G401.6 (cell line): ENCODE measurements at regions not wholly inside any gene's neighbourhood (a gene's known extent, or its start where the extent isn't known, plus 50 kb on each side); places are given as distances from the start of the nearest gene placed in this dataset.
A peak's percentile ranks its signal among the peaks of the same experiment; 100 is the strongest.
"Not testable (repeated sequence)": the region's sequence is repeated elsewhere in the genome, so short reads cannot be mapped to it uniquely, and the experiment has no call there.

Experiments used
- FAIRE-seq: peaks from 2 replicates; lab custom pipeline; 2012; peaks lifted over from hg19 to GRCh38; lab: Jason Lieb, UNC

DNA sequence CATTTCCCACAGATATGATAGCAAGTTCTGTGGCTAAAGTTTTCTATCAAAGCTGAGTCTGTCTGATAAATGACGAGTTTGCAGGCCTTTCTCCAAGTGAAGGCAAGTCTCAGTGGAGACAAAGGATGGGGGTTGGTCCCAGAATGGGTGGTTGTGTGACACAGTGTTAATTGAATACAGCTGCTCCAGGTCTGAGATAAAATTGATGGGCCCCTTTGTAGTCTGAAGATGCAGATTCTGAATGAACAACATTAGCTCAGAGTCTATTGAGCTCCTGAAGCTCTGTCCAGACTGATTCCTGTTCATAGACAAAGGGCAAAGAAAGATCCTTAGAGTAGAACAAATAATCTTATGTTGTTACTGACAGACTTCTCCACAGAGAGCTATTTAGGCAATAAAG, 296.9 kb upstream of the CYRIA start:
- no peak for FAIRE-seq

DNA sequence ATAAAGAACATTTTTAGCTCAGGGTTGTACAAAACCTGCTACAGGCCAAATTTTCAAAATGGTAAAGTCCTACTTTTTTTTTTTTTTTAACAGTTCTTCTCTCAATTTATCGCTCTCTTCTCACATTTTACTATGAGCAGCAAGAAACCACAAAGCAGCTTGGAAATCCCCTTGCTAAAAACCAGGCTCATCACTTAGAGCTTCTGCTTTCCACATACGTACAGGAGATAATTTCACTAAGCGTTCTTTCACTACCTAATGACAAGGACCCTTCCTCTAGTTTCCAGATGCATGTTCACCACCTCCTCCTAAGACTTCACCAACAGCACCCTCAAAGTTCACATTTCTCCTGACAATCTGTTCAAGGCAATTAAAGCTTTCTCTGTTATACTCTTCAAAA, 294.9 kb upstream of the CYRIA start:
- FAIRE-seq, result no peak

DNA sequence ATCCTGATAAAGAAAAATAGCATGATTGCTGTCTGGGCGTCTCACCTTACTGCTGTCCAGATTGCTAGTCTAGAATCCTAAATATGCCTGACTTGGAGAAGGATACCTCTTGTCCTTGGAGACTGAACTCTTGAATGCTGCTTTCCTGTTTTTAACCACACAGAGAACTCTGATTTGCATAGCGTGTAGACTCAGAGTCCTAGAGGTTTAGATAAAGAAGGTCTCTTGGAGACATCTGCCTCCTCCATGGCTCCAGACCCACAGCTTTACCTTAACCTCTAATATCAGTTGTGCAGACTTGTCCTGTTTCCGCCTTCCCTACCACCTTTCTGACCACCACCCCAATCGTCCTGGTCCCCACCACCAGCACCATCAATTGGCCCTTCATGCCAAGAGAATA, 292.6 kb upstream of the CYRIA start:
- FAIRE-seq, result no peak

DNA sequence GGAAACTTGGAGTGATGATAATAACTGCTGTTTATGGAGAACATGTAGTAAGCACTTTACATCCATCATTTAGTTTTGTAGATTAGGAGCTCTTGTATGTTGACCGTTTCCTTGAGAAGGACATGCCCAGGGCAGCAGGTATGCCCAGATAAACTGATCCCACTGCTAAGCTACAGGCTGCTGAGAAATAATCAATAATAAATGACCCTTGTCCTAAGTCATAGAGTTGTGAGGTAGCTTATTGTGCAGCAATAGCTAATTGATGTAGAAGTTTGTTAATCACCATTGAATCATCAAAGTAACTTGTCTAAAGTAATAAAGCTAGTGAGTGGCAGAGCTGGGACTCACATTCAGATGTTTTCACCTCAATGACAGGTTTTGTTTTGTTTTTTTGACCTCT, 287.2 kb upstream of the CYRIA start:
- no peak for FAIRE-seq

DNA sequence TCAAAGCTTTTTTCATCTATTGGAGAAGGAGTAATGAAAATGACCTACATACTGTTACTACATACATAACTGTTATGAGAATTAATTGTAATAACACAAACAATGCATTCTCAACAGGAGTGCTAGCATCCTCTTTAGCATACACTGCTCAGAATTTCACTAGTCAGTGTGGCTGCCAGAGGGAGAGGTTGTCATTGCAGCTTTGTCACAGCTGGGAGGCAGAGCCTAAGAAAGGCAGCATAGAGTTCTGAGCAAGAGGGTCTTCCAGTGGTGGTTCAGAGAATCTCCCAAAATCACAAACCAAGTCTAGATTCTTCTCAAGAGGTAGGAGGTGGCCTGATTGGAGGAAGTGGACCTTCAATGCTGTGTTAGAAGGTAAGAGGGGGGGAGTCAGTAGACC, 286.7 kb upstream of the CYRIA start:
- FAIRE-seq, result no peak

DNA sequence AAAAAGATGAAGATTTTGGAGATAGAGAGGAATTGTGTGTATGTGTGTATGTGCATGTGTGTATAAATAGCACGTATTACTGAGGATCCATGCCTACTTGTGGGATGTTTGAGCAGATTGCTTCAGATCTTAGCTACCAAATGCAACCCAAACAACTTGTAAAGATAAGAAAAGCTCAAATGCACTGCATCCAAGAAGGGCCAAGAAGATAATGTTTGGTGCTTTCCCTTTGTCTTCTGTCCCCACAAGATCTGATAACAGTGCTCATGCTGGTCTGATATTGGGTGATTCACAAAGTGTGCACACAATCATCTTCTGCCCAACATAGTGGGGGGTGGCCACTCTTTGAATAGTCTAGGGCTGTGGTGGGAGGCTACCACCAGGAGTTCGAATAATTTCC, 284.8 kb upstream of the CYRIA start:
- no peak for FAIRE-seq

DNA sequence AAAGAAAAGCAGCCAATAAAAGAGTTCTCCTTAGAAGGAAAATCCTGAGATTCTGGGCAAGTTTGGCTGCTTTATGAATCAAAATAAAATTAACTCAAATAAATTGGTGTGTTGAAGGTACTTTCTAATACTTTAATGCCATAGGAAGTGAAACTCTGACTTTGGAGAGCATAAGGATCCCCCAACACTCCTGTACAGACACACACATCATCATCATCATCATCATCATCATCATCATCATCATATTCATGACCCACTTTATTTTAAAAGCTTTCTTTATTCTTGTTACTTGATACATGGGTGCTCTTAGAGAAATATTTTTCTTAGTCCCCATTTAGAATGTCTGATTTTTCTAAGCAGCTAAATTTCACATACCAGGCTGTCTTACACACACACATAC, 283.1 kb upstream of the CYRIA start:
- no peak for FAIRE-seq

DNA sequence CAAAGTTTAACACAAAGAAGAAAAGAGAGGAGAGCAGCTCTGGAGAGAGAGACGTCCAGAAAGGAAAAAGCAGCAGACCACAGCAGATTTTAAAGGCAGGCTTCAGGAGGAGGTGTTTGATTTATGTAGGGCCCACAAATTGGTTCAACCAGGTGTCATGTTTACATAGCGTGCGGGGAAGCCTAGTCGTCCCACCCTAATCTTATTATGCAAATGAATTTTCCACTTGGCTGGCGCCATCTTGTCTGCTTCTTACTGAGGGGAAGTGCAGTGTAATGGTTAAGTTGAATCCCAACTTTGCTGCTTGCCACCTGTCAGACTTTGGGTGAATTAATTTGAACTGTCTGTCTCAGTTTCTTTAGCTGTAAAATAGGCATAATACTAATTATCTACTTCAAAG, 282.4 kb upstream of the CYRIA start:
- FAIRE-seq, result no peak

DNA sequence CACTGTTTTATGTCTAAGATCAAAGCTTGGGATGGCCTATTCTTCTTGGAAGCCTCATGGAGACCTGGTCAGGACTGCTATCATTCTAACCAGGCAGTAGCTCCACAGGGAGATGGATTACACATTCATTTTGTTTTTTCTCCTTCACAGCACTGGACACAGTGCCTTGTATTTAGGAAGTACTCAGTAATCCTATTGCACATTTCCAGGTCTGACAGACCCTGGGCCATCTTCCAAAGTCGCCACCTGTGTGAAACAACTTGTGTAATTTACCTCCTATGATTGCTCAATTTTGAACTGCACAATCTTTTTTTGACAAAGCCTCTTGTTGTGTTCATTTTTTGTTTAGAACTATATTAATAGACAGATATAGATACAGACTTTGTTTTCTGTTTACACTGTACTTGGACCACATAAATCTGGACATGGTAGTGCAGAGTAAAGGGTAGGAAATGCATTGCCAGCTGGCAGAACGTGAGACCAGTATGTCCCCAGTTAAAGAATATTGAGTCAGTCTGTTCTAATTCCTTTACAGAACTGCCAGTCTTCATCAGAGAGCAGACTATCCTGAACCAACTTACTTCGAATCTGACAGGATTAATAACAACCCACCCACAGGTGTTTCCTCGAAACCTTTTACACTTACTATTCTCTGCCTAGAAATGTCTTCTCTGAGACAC, 277.8 kb upstream of the CYRIA start:
- FAIRE-seq, result no peak

DNA sequence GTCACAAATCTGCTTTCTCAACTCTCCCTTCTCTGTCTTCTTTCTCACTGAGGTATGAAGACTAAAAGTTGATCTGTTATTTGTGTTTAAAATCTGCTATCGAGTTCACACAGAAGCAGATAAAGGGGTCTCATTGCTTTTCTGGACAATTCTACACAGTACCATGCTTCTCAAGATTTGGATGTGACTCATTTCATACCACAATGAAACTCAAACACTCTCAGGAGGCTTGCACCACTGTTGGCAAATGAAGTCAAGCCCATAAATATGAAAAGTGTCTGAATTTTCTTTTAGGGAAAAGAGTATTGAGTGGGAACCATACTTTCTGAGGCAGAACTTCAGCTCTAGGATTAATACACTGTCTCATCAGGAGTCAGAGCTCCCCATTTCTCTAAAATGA, 274.6 kb upstream of the CYRIA start:
- FAIRE-seq, result no peak

DNA sequence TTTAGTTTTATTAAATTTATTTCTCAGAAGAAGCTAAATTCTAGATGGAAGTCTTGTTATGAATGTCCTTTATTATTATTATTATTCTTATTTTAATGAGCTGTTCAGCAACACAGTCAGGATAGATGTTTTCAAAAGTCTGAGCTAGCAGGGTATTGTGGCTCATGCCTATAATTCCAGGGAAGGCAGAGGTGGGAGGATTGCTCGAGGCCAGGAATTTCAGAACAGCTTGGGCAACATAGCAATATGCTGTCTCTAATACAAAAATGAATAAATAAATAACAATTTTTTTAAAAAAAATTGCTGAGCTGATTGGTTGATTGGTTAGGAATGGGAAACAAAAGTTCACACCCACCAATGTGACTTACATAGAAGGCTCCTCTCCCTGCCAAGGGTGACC, 274.1 kb upstream of the CYRIA start:
- no peak for FAIRE-seq

DNA sequence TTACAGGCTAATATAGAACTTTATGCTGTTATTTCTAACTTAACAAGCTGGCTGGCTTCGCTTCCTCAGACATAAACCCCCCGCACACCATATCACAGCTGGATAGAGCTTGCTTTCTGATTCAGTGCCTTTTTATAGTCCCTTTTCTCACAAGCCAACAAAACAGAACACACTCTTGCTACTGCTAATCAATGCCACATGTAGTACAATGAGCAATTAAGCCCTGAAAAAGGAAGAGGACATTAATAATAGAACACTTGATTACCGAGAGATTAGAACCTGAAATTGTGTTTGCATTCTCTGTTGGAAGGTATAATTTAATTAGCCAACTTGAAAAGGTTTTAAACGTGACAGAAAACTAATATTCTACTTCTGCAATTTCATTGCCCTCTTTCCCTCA, 267.7 kb upstream of the CYRIA start:
- no peak for FAIRE-seq

DNA sequence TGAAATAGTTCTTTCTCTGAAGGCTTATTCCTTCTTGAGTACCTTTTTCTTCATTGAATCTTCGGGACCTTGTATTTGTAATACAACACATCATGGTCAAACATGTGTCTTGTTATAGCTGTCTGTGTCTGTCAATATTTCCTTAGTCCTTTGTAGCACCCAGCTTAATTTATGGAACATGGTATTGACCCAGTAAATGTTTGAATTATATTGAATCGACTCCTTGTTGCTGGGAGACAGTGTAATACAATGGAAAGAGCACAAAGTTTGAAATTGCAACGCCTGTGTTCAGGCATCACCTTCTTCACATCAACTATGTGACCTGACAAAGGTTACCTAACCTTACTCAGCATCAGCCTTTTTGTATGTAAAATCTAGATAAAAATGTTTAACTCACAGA, 267.2 kb upstream of the CYRIA start:
- FAIRE-seq, result no peak

DNA sequence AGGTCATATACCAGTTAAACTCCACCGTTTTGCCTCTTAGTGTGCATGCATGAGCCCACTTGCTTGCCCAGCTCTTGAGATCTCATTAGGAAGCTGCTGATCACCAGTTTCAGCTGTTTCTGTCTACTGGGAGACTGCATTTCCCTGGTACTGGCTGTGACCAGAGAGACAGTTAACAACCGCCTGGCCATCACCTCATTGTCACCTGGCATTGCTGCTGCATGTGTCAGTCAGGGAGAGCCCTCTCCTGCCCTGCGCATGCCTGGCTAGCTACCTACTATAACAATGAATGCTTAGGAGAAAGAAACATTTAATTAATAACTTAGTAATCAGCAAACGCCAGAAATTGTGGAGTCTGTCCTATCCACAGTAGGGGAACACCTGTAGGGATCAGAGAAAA, 265.8 kb upstream of the CYRIA start:
- no peak for FAIRE-seq

DNA sequence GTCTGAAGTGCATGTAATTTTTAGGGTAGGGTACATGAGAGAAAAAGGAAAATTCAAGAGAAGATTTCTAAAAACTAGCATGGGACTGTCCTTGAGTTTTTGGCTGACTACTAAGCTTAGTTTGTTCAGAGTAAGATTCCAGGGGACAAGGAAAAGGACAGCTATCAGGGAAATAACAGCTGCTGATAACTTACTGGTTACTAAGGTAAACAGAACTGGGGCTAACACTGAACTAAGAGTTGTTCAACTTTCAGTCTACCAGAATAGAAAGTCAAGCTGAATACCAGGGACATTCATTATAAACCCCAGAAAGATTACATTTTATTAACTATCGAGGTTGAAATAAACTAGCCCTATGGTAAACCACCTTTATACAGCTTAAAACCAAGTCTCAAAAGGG, 261.8 kb upstream of the CYRIA start:
- no peak for FAIRE-seq

DNA sequence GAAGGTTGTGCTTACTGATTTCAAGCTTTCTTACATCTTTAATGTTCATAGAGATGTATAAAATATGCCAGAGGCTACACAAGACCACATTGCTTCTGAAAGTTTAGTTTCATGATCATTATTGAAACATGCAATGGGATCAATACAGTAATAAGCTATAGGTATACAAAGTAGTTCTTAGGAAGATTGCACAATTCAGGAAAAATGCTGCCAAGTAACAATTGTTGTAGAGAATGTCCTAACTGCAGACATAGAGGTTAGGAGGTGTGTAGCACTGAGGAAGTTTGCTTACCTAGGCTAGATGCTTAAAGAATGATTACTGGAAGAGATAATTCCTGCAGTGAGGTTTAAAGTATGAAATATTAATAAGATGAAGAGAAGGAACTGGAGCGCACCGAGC, 259.5 kb upstream of the CYRIA start:
- FAIRE-seq, result no peak

DNA sequence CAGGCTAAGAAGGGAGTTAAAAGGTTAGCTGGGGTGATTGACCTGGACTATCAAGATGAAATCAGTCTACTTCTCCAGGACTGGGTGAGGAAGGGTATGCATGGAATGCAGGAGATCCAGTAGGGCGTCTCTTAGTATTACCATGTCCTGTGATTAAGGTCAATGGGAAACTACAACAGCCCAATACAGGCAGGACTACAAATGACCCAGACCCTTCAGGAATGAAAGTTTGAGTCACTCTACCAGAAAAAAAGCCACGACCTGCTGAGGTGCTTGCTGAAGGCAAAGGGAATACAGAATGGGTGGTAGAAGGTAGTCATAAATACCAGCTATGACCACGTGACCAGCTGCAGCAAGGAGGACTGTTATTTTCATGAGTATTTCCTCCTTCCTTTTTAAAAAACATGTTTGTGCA, 249.7 kb upstream of the CYRIA start:
- FAIRE-seq, result not testable (repeated sequence)

DNA sequence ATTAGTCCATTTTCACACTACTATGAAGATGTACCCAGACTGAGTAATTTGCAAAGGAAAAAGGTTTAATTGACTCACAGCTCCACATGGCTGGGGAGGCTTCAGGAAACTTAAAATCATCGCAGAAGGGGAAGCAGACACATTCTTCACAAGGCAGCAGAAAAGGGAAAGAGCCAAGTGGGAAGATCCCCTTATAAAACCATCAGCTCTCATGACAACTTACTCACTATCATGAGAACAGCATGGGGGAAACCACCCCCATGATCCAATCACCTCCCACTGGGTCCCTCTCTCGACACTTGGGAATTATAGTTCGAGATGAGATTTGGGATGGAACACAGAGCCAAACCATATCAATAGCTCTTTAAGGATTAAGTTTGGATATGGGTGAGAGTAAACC, 246.1 kb upstream of the CYRIA start:
- FAIRE-seq, result no peak

DNA sequence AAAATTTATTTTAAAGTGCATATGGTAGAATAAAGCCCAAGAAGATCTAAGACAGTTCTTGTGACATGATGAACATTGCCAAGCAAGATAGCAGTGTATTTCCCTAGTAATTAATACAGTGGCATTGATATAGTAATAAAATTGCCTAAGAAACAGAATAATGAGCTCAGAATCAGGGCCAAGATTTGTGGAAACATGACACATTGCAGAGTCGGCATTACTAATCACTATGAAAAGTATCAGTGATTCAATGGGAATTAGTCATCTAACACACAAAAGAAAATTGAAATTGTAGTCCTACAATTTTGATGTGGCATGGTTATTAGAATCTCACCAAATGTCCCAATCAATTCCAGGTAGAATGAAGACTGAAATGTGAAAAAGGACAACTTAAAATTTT, 243.0 kb upstream of the CYRIA start:
- FAIRE-seq, result no peak

DNA sequence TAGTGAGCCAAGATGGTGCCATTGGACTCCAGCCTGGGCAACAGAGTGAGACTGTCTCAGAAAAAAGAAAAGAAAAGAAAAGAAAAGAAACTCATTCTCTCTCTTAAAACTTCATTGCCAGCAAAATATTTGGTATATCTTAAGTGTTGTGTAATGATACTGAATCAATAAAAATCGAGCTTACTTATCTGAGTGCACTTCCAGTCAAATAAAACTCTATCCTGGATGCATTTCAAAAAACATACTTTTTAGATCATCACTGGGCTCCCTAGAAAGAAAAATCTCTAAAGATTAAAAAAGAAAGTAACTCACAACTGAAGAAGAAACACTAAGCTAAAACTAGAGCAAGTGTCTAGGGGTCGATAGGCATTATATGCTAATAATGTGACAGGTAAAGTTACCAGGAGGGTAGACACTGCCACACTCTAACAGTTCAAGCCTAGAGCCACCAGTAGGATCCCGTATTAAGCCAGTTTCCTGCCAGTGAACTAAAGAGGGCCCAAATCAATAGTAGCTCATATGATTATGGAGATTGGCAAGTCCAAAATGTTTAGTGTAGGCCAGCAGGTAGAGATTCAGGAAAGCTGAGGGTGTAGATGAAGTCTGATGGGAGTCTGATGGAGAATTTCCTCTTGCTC, 242.1 kb upstream of the CYRIA start:
- no peak for FAIRE-seq

DNA sequence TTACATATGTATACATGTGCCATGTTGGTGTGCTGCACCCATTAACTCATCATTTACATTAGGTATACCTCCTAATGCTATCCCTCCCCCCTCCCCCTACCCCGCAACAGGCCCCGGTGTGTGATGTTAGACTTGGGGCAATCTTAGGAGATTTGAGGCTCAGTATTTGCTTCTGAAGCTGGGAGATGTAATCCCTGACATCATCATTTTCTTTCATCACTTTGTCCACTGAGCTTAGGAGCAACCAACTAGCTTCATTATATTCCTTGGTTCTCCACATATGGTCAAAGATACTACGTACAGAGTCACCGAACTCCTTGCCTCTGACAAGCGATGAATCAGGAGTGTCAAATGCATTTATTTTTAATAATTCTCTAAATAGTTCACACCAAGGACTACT, 239.7 kb upstream of the CYRIA start:
- not testable (repeated sequence) for FAIRE-seq

DNA sequence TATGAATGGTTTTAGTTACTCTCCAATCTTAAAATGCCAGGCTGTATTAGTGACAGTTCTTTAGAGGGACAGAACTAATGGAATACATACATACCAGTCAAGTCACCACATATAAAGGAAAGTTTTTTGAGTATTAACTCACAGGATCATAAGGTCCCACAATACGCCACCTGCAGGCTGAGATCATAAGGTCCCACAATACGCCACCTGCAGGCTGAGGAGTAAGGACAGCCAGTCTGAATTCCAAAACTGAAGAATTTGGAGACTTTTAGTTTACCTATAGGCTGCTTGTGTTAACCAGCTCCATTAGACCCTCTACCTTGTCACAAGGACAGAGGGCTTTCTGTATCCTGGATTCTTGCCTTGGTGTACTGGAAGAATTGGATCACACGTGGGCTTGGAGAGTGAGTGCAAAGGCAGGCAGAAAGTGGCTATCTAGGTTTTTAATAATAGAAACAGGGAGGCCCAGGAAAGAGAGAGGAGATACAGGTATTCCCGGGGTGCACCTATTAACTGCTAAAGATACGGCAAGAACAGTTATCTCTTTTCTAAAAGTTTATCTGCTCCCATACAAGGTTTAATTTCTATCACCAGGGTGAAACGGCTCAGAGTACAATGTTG, 234.9 kb upstream of the CYRIA start:
- FAIRE-seq, result peak; percentile 74

DNA sequence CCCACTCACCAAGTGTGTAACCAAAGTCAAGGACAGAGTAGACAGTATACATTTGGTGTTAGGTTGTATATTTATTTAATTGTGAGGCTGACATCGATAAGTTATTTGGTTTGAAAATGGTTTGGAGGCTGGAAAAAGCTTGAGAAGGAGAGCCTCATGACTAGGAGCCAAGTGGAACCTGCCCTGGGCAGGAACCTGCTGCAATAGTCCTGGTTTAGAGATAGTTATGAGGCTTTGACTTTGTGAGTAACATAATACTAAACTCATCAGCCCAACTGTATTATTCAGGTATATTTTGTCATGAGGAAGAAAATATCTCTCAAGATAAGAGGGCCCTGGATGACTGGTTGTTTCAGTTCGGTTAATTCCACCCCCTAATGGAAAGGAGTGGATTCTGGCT, 234.3 kb upstream of the CYRIA start:
- no peak for FAIRE-seq

DNA sequence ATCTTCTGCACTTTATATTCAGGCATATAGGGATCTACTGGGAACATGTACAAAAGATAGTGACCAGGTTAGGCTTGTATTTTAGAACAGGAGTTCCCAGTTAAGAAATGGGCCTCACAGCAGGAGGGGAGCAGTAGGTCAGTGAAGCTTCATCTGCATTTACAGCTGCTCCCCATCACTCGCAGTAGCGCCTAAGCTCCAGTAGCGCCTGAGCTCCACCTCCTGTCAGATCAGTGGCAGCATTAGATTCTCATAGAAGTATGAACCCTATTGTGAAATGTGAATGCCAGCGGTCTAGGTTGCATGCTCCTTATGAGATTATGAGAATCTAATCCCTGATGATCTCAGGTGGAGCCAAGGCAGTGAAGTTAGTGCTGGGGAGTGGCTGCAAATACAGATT, 224.4 kb upstream of the CYRIA start:
- FAIRE-seq, result no peak
